ENCODE measurements at regions not wholly inside any gene's neighbourhood (a gene's known extent, or its start where the extent isn't known, plus 50 kb on each side); places are given as distances from the start of the nearest gene placed in this dataset.

- TF ChIP-seq IKZF5 (CRISPR knock-in tag; IDR thresholded peaks at IDR 0.05) (no peak), ZNF180 (CRISPR knock-in tag; IDR thresholded peaks at IDR 0.05; ENCODE audit: borderline replicate concordance, low read depth) (no peak), MTA3 (CRISPR knock-in tag; IDR thresholded peaks at IDR 0.05) (no peak), ZBTB26 (CRISPR knock-in tag; IDR thresholded peaks at IDR 0.05; ENCODE audit: borderline replicate concordance) (no peak), ZNF329 (CRISPR knock-in tag; IDR thresholded peaks at IDR 0.05; ENCODE audit: low read depth) (no peak), STAG1 (CRISPR knock-in tag; IDR thresholded peaks at IDR 0.05) (no peak), HNF4A (CRISPR knock-in tag; IDR thresholded peaks at IDR 0.05) (peak; percentile 73), ZNF574 (CRISPR knock-in tag; IDR thresholded peaks at IDR 0.05) (peak; percentile 24; the same call in 1 of the 2 replicates), ZNF234 (CRISPR knock-in tag; conservative IDR thresholded peaks at IDR 0.05) (no peak), SAP130 (CRISPR knock-in tag; IDR thresholded peaks at IDR 0.05; ENCODE audit: low read depth) (peak; percentile 39), ZNF772 (CRISPR knock-in tag; IDR thresholded peaks at IDR 0.05) (no peak), ZNF530 (CRISPR knock-in tag; IDR thresholded peaks at IDR 0.05; ENCODE audit: low read depth) (no peak), ZNF670 (CRISPR knock-in tag; IDR thresholded peaks at IDR 0.05; ENCODE audit: borderline replicate concordance) (no peak), ZKSCAN5 (CRISPR knock-in tag; IDR thresholded peaks at IDR 0.05) (no peak), BCLAF1 (IDR thresholded peaks at IDR 0.05) (no peak), ZNF83 (CRISPR knock-in tag; IDR thresholded peaks at IDR 0.05; ENCODE audit: borderline replicate concordance) (no peak), ZNF75D (CRISPR knock-in tag; IDR thresholded peaks at IDR 0.05; ENCODE audit: borderline replicate concordance) (no peak), TBP (CRISPR knock-in tag; IDR thresholded peaks at IDR 0.05) (no peak), ARNT (IDR thresholded peaks at IDR 0.05) (no peak), CHCHD3 (CRISPR knock-in tag; IDR thresholded peaks at IDR 0.05) (no peak), ZNF160 (CRISPR knock-in tag; IDR thresholded peaks at IDR 0.05) (no peak), BCL3 (CRISPR knock-in tag; IDR thresholded peaks at IDR 0.05) (no peak), ETV5 (CRISPR knock-in tag; IDR thresholded peaks at IDR 0.05; ENCODE audit: borderline replicate concordance) (no peak)
These were observed 105.7 kb downstream of the SYF2 start (continued) for GRCh38 chr1:25126562-25126961.

All from HepG2 (cell line).